ENCODE measurements at regions not wholly inside any gene's neighbourhood (a gene's known extent, or its start where the extent isn't known, plus 50 kb on each side); places are given as distances from the start of the nearest gene placed in this dataset.

DNA sequence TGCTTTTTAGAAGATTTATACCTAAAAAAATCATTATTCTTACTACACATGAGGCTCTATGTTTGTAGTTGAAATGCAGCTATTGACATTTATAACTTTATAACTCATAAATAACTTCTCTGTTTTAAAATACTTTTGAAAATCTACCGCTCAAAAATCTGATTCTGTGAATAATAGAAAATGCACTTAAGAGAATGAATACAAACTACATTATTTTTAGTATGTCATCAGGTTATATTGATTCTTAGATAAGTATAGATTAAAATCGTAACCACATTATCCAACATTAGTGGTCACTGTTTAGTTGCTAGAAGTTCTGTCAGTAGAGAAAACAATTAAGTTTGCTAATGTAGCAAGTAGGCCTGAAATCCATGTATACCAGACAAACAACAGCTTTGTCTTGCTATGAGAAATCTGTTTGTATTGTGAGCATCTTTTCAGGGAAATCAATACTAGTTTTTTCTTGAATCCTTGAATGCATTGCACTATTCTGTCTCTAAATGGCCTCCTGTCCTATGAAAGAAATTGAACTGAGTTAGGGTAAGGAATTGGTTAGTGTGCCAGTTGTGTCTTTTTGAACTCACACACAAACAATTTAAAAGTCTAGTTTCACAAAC, 116.5 kb upstream of the HDAC9 start:
- Histone ChIP-seq H3K27me3 (no peaks in the 10 kb centered on the region), H3K27ac (no peak overlapping the region), H3K4me1 (no peaks in the 10 kb centered on the region), H3K9me3 (no peaks in the 10 kb centered on the region), H3K4me3 (no peak overlapping the region), H3K36me3 (no peaks in the 10 kb centered on the region)
- 54 to 55% methylated on average over 2 of the region's 2 CpGs for WGBS, 2 donors
- TF ChIP-seq, protein P1, sequence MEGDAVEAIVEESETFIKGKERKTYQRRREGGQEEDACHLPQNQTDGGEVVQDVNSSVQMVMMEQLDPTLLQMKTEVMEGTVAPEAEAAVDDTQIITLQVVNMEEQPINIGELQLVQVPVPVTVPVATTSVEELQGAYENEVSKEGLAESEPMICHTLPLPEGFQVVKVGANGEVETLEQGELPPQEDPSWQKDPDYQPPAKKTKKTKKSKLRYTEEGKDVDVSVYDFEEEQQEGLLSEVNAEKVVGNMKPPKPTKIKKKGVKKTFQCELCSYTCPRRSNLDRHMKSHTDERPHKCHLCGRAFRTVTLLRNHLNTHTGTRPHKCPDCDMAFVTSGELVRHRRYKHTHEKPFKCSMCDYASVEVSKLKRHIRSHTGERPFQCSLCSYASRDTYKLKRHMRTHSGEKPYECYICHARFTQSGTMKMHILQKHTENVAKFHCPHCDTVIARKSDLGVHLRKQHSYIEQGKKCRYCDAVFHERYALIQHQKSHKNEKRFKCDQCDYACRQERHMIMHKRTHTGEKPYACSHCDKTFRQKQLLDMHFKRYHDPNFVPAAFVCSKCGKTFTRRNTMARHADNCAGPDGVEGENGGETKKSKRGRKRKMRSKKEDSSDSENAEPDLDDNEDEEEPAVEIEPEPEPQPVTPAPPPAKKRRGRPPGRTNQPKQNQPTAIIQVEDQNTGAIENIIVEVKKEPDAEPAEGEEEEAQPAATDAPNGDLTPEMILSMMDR (IDR thresholded peaks at IDR 0.05) = no peak
- no peak for TF ChIP-seq EP300 (IDR thresholded peaks at IDR 0.05)
- no peak for TF ChIP-seq POLR2A (IDR thresholded peaks at IDR 0.05)
- no peak for DNase-seq (ENCODE audit: low spot score in 2 of 2)

DNA sequence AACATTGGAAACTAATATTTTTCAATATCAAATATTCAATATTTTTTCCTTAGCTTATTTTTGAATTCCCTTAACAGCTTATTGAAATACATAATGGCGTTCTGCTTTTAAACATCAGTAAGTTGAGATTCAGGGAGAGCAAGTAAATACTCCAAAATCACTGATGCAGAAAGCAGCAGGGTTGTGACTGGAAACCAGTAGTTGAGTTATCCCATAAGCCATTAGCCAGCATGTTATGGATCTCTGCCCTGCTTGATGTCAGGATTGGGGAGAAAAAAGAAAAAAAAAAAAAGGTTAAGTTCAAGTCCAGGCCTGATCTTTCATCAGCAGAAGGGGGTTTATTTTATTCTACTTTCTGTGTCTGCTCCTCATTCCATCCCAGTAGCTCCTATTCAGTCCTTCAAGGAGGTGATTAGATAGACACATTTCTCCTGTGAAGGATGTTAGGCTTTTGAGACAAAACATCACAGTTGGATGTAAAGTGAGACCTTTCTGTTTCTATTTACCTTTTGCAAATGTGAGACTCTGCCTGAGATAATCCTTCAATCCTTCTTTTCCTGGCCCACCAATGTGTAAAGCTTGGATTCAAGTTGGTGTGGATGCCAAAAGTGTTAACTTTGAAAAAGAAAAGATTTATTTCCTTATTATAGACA, 110.9 kb upstream of the HDAC9 start:
- TF ChIP-seq, protein P1 (IDR thresholded peaks at IDR 0.05) = no peak
- no peak for TF ChIP-seq EP300 (IDR thresholded peaks at IDR 0.05)
- TF ChIP-seq POLR2A (IDR thresholded peaks at IDR 0.05) = no peak
- no peaks in the 10 kb centered on the region for H3K27me3 ChIP-seq
- H3K9me3 ChIP-seq = no peaks in the 10 kb centered on the region
- DNase-seq (ENCODE audit: low spot score in 2 of 2) = no peak
- H3K27ac ChIP-seq = no peak overlapping the region
- no peaks in the 10 kb centered on the region for H3K36me3 ChIP-seq
- peaks cover 0 to 31% (median 4%) of the 10 kb centered on the region in 4 donors for H3K4me1 ChIP-seq
- WGBS, 2 donors = 89 to 91% methylated on average over 1 of the region's 1 CpG
- no peak overlapping the region for H3K4me3 ChIP-seq

DNA sequence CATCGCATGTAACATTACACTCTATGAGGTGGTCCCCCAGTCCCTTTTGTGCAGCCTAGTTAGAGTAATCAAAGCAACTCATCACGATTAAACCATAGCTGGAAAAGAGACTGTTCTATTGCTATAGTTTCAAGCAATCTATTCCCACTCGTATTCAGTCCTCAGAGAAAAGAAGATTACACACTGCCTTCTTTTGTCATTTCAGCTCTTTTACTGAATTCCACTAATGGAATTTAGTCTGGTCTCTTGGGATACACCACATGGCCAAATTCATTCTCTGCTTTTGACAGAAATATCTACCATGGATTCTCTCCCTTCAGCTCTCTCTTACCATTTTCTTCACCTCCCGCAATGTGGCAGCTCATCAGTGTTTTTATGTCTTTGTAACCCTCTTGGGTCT, 108.9 kb upstream of the HDAC9 start:
- Histone ChIP-seq H3K4me1 (peaks cover 0 to 47% (median 9%) of the 10 kb centered on the region in 4 donors), H3K4me3 (no peak overlapping the region), H3K9me3 (no peaks in the 10 kb centered on the region), H3K36me3 (no peaks in the 10 kb centered on the region), H3K27me3 (no peaks in the 10 kb centered on the region), H3K27ac (no peak overlapping the region)
- TF ChIP-seq EP300 (IDR thresholded peaks at IDR 0.05) = no peak
- WGBS, 2 donors = 73 to 74% methylated on average over 4 of the region's 4 CpGs
- no peak for DNase-seq (ENCODE audit: low spot score in 2 of 2)

DNA sequence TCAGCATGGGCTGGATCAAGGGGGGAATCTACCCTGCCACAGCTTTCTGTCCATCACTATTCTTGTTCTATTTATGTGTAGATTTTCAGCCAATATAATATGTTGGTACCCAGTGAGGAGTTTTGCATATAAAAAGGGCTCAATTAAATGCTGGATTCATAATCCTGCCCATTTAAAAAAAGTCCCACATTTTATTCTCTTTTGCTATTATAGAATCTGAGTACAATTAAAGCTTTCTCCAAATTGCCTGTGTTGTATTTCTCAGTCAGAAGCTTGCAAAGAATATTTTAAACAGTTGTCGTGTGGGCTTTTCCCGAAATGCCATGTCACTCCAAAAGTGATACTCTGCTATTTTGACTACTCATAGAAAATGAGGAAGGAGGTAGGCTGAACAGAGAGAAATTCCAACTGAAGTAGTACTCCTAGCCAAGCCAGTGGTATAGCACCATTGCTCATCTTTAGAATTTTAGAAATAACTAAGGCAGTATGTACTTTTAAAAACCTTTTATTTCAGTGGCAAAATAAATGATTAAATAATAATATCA, 108.3 kb upstream of the HDAC9 start:
- WGBS, 2 donors = 32 to 36% methylated on average over 2 of the region's 2 CpGs
- no peak for TF ChIP-seq EP300 (IDR thresholded peaks at IDR 0.05)
- TF ChIP-seq, protein P1 (IDR thresholded peaks at IDR 0.05) = no peak
- TF ChIP-seq POLR2A (IDR thresholded peaks at IDR 0.05) = no peak
- Histone ChIP-seq H3K4me3 (no peak overlapping the region), H3K9me3 (no peaks in the 10 kb centered on the region), H3K27me3 (no peaks in the 10 kb centered on the region), H3K27ac (no peak overlapping the region), H3K4me1 (peaks cover 0 to 47% (median 9%) of the 10 kb centered on the region in 4 donors), H3K36me3 (no peaks in the 10 kb centered on the region)
- DNase-seq (ENCODE audit: low spot score in 2 of 2) = no peak

DNA sequence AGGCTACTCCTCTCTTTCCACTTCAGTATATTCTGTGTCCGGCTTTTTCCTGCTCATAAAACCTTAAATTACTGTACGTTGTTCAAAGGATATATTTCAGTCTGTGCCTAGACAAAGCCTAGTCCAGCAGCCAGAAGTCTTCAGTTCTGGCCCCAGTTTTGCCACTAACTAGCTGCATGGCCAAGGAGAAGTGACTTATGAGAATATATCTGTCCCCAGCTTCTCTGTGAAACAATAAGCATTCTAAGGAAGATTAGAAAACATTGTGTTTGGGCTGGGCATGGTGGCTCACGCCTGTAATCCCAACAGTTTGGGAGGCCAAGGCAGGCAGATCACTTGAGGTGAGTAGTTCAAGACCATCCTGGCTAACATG, 105.0 kb upstream of the HDAC9 start:
- no peaks in the 10 kb centered on the region for H3K27me3 ChIP-seq
- peaks cover 0 to 47% (median 11%) of the 10 kb centered on the region in 4 donors for H3K4me1 ChIP-seq
- peak overlapping the region in 2 of 4 donors; percentile 48 to 51 for H3K27ac ChIP-seq
- no peak overlapping the region for H3K4me3 ChIP-seq
- TF ChIP-seq POLR2A (IDR thresholded peaks at IDR 0.05) = no peak
- TF ChIP-seq EP300 (IDR thresholded peaks at IDR 0.05) = no peak
- H3K9me3 ChIP-seq = no peaks in the 10 kb centered on the region
- no peak for DNase-seq (ENCODE audit: low spot score in 2 of 2)
- no peaks in the 10 kb centered on the region for H3K36me3 ChIP-seq
- WGBS, 2 donors = 55 to 57% methylated on average over 3 of the region's 3 CpGs

DNA sequence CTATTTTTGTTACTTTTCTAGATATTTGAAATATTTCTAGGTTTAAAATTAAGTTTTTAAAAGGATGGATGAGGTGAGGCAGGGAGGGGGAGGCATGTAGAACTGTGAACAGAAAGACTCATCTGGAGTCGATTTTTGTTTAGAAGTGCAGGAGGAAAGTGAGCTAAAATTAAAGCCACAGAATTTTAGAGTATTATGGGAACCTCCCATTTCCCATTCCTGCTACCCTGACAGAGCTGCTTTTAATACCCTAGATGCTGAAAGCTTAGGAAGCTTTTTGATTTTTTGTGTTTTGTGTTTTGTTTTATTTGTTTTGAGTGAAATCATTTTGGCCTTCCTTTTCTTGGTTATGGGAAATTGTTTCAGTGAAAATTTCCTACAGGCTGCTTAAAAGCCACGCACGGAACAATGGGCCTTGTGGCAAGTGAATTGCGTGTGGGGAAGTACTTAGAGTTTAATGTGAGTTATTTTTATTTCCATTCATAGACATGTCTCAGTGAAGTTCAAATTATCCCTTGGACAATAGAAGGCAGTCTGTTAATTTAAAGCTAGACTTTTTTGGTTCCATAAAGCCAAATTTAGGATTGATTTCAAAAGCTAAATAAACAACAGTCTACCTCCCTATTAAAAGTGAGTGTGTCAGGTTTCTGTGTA, 102.0 kb upstream of the HDAC9 start:
- no peak for DNase-seq (ENCODE audit: low spot score in 2 of 2)
- H3K9me3 ChIP-seq = no peaks in the 10 kb centered on the region
- H3K36me3 ChIP-seq = no peaks in the 10 kb centered on the region
- H3K27me3 ChIP-seq = no peaks in the 10 kb centered on the region
- H3K4me3 ChIP-seq = no peak overlapping the region
- WGBS, 2 donors = 27 to 29% methylated on average over 4 of the region's 4 CpGs
- peak overlapping the region in 1 of 4 donors; percentile 0 for H3K27ac ChIP-seq
- peaks cover 0 to 25% (median 11%) of the 10 kb centered on the region in 4 donors for H3K4me1 ChIP-seq
- TF ChIP-seq POLR2A (IDR thresholded peaks at IDR 0.05) (no peak), EP300 (IDR thresholded peaks at IDR 0.05) (no peak)
- TF ChIP-seq, protein P1 (IDR thresholded peaks at IDR 0.05) = no peak

All from tibial nerve (tissue), 4 donors.